ENCODE measurements at regions not wholly inside any gene's neighbourhood (a gene's known extent, or its start where the extent isn't known, plus 50 kb on each side); places are given as distances from the start of the nearest gene placed in this dataset.

- DNase-seq: no peak
Measured at GRCh38 chr14:51145246-51145645, 50.3 kb upstream of the TRIM9 start.

DNA sequence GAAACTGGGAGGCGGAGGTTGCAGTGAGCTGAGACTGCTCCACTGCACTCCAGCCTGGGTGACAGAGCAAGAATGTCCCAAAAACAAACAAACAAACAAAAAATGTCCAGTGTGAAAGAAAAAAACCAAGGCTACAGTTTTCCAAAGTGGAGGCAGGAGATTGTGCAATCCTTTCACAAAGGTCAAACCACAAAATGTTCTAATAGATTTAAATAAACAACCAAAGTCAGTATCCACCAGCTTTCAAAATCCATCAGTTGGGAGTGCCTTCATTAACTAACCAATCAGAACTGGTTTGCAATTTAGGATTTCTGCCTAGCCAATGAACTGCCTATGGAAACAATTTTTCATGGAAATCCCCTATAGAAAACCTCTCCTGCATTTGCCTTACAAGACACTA, 52.3 kb upstream of the TRIM9 start:
- no peak for DNase-seq

DNA sequence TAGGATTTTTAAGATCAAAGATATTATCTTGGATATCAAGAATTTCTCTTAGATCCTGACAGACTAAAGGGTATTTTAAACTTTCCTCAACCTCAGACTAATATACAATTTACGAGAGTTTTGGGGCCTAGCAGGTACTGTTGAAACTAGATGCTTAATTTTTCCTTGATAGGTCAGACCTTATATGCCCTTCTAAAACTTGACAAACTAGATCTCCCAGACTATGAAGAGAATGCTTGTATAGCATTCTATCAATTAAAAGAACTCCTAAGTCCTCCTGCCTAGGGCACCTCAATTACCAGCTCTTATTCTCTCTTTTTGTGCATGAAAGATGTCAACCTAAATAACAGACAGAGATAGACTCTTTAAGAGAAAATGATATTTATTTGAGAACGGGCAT, 60.4 kb upstream of the TRIM9 start:
- DNase-seq: no peak

GRCh38 chr14:51157012-51157411, 62.1 kb upstream of the TRIM9 start:
- peak; percentile 2 for DNase-seq

DNA sequence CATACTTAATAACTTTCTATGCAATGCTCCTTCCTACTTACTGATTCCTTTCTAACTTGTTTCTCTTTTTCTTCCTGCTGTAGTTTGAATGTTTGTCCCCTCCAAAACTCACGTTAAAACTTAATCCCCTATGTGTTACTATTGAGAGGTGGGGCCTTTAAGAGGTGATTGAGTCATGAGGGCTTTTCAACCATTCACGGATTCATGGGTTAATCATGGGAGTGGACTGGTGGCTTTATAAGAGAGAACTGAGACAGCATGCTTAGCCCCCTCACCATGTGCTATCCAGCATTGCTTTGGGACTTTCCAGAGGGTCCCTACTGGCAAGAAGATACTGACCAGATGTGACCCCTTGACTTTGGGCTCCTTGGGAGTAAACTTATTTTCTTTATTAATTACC, 66.0 kb upstream of the TRIM9 start:
- DNase-seq: no peak

- no peak for DNase-seq
Measured at GRCh38 chr14:51165415-51165814, 70.5 kb upstream of the TRIM9 start.

DNA sequence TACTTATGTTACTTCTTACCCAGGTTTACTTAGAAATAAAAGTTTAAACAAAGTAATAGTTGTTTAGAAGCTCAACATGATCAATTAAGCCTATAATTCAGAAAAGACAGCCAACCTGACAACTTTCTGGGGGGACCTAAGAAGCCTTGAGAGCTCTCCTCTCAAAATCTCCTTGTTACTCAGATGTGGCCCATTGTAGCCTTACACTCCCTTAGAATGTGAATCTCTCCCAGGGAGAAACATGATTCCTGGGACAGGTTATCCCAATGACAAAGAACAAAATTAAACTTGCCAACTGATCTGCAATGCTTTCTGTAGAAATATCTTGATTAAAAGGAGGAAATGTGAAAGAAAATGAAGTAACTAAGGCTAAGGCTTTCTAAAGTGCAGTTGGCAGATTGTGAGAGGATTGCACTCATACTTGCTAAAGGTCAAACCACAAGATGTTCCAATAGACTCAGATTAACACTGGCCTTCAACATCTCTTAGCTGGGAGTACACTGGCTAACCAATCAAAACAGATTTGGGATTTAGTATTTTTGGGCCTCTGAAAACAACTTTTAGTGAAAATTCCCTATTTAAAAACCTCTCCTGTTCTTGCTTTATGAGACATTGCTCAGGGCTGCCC, 72.3 kb upstream of the TMX1 start:
- no peak for DNase-seq

DNA sequence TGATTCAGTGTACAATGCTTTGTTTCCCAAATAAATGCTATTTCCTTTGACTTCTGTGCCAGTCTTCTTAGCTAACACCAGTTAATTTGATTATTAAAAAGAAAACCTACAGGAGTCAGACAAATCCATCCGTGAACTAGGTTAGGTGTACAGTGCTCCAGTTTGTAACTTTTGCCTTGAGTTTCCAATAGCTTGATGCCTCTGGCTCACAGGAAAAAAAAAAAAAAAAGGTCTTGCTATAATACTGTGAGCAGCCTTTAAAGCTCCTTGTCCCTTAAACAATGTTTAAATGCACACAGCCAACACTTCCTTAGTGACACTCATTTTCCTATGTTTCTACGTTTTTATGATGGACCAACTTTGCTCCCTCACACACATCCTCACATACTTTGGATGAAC, 71.8 kb upstream of the TMX1 start:
- DNase-seq: no peak

GRCh38 chr14:51173863-51174262, 66.2 kb upstream of the TMX1 start:
- DNase-seq: no peak

- no peak for DNase-seq
Measured at GRCh38 chr14:51176839-51177238, 63.2 kb upstream of the TMX1 start.

GRCh38 chr14:51180577-51180976, 59.5 kb upstream of the TMX1 start:
- DNase-seq: no peak

DNA sequence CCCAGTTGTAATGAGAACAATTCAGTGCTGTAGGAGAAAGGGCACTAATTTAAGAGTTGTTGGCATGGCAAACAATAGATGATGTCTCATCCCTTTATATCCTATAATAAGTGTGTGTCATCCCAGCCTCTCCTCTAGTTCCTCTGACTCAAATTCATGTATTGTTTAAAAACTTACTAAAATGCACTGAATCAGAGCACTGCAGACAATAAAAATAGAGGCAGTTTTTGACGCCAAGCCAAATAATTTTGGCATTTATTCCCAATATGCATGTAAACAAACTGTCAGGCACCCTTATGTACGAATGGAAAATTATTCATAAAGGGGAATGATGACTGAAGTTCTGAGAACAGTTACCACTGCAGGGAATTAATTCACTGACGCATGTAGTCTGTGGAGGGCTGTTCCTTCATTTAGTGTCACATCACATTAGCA, 57.9 kb upstream of the TMX1 start:
- no peak for DNase-seq

DNA sequence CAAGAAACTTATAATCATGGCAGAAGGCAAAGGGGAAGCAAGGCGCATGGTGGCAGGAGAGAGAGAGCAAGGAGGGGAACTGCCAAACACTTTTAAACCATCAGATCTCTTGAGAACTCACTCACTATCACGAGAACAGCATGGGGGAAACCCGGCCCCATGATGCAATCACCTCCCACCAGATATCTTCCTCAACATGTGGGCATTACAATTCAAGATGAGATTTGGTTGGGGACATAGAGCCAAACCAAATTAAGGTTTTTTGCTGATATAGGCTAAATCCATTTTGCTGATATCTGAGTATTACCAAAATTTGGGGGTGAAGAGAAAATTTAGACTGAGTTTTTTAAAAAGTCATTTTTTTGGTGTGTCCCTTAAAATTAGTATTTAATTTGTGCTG, 54.9 kb upstream of the TMX1 start:
- no peak for DNase-seq

- DNase-seq: no peak
Measured at GRCh38 chr14:51185754-51186153, 54.3 kb upstream of the TMX1 start.

GRCh38 chr14:51188566-51189185, 51.4 kb upstream of the TMX1 start:
- no peak for DNase-seq

GRCh38 chr14:51189600-51190376, 50.3 kb upstream of the TMX1 start:
- no peak for DNase-seq

All from NCI-H146 (cell line).